M059J (cell line): ENCODE measurements at regions not wholly inside any gene's neighbourhood (a gene's known extent, or its start where the extent isn't known, plus 50 kb on each side); places are given as distances from the start of the nearest gene placed in this dataset.
A peak's percentile ranks its signal among the peaks of the same experiment; 100 is the strongest.

Source experiments
- DNase-seq: peaks from one replicate; pipeline ENCODE4 v3.0.0-alpha.2; 2012; ENCODE audit warnings: low read depth

DNA sequence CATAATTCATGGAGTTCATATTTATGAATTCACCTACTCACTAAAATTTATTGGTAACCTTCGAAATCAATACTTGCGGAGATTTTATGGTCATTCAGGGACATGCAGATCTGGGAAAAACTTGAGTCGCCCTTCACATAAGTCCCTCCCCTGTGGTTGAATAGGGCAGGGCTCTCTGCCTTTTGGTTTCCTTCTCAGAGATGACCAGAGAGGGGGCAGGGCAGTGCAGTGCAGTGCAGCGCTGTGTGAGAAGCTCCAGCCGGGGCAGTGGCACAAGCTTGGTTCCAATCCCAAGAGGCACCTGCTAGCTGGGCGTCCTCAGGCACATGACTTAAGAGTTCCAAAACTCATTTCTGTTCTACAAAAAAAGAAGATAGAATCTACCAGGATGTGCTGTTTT lies 274.4 kb upstream of the RAB6C start:
- no peak for DNase-seq

DNA sequence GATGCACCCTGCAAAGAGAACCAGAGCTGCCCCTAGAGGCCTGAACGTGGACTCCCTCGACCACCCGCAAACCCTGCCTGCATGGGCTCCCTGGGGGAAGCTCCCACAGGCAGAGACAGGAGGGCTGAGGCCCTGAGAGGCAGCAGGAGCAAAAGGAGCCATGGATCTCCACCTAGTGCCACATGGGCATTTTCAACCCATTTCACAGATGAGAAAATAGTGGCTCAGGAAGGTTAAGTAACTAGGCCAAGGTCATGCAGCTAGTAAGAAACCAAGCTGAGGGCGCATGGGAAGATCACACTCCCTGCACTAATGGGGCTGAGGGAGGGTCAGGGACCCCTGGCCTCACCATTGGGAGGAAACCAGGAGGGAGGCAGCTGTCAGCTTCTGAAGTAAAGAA lies 271.7 kb upstream of the RAB6C start:
- DNase-seq, result no peak

DNA sequence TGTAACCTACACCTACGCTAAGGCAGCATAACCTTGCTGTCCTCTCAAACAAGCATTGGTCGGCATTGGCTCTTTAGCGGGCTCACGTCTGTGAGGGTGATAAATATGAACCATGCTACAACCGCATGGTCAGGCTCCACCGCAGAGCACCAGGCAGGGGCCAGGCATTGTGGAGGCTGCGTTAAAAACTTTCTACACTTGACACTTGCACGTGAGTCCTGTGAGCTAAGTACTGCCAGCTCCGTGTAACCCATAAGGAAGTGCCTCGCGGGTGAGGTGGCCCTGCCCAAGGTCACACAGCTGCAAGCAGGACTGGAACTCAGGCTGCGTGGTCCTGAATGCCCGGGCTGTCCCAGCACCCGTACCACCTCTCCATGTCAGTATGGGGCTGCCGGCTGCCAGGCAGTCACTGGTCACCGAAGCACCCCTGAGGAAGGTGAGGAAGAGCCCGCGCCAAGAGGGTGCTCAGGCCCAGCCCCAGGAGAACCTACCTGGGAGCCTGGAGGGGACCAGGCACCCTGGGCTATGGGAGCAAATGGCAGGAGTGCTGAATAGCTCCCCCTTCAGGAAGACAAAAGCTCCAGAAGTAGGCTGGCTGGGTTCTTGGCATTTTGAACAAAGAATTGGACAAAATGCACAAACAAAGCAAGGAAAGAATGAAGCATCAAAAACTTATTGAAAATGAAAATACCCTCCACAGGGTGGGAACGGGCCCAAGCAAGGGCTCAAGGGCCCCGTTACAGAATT lies 271.1 kb upstream of the RAB6C start:
- no peak for DNase-seq

- DNase-seq, result no peak
These were observed 270.2 kb upstream of the RAB6C start for GRCh38 chr2:129709001-129709955.

DNA sequence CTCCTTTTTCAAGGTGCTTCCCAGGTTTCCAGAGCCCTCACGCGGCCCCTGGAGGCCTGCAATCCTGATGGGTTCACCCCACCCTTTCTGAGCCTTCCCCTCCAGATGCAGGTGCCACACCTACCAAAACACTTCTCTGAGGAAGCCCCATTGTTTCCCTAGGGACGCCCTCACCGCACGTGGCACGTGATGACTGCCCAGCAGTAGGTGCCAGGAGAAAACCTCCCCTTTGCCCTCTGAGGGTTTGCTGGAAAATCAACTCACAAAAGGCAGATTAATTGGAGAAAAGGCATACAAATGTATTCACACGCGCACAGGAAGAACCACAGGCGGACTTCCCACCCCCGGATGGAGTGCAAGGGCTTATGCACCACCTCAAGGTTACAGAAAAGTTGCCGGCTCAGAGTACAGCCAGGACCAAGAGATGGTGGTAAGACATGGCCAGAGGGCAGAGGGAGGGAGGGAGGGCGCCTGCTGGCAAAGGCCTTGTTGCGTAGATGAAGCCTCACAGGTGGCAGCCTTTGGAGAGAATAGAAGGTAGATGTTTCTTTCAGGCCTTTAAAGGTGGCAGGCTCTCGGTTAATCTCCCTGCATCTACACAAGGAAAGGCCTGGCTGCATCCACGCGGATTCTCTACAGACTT lies 269.4 kb upstream of the RAB6C start:
- DNase-seq, result no peak

DNA sequence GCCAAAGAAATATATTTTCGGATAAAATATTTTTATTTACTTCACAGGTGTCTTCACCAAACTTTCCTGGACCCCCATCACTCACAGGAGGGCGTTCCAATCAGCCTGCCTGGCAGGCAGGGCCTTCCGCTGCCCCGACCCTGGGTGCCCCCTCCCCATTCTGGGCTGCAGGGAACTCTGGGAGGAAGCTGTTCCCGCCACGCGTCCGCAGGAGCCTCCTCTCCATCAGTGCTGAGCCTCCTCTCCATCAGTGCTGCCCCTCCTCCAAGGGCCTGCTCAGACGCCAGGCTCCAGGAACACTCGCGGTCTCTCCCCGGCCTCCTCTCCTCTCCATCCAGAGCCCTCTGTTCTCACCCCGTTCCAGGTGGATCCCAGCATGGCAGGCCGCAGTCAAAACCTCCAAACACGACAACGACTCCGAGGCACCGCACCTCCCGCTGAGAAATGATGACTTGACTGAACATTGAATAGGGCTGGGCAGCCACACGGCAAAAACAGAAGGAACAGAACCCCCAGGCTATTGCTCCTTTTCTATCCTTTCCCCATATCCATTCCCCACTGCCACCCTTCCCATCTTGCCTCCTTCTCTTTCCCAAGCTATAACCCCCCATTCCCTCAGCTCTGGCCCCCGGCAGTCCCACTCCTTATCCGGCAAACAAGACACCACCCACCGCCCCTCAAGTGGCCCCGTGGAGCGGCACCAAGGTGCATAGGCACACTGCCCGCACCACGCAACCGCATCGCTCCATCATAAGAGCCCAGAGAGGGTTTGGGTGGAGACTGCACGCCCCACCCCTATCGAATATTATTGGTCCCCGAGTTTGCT lies 268.6 kb upstream of the RAB6C start:
- no peak for DNase-seq

- peak; percentile 1 for DNase-seq
These were observed 267.4 kb upstream of the RAB6C start for GRCh38 chr2:129711816-129712675.

- DNase-seq, result no peak
These were observed 266.8 kb upstream of the RAB6C start for GRCh38 chr2:129712676-129712985.

DNA sequence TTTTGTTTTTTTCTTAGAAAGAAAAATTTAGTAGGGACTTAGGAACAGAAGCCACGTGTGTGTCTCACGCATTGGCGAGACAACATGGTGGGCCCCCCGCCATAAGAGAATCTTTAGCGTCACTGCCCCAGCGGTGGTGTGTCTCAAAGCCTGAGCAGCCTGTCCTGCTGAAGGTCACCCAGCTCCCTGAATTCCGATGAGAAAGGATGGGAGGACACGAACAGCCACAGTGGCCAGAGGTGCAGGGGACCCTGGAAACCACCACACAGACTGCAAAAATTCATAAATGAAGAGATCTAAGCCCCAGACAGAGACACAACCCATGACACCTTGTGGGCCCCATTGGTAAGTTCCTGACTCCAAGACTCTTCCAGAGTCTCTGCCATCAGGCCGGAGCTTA lies 266.1 kb upstream of the RAB6C start:
- no peak for DNase-seq

- DNase-seq, result no peak
These were observed 262.5 kb upstream of the RAB6C start for GRCh38 chr2:129716781-129717559.

GRCh38 chr2:129717560-129718130 lies 261.8 kb upstream of the RAB6C start:
- no peak for DNase-seq

- DNase-seq, result no peak
These were observed 260.1 kb upstream of the RAB6C start for GRCh38 chr2:129719335-129719734.

DNA sequence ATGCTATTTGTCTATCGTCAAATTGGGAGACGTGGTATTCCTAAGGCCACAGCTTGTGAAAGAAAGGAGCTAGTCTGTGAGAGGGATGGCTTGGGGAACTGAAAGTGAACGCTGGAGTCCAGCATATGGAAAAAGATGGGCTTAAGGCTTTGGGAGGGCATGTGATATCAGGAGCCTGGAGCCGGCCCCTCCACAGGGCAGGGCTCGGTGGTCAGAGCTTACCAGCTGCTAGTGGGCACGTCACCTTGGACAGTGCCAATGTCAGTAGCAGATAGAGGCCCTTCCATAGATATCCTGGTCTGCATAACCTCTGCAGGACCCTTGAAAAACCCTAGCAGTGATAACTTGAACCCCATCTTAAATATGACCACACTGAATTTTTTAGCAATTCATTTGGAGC lies 259.1 kb upstream of the RAB6C start:
- DNase-seq, result no peak

- DNase-seq, result no peak
These were observed 258.7 kb upstream of the RAB6C start for GRCh38 chr2:129720761-129721160.

- DNase-seq, result no peak
These were observed 258.2 kb upstream of the RAB6C start for GRCh38 chr2:129721236-129721635.

- DNase-seq, result no peak
These were observed 257.6 kb upstream of the RAB6C start for GRCh38 chr2:129721846-129722245.

- DNase-seq, result no peak
These were observed 257.0 kb upstream of the RAB6C start for GRCh38 chr2:129722306-129723019.

DNA sequence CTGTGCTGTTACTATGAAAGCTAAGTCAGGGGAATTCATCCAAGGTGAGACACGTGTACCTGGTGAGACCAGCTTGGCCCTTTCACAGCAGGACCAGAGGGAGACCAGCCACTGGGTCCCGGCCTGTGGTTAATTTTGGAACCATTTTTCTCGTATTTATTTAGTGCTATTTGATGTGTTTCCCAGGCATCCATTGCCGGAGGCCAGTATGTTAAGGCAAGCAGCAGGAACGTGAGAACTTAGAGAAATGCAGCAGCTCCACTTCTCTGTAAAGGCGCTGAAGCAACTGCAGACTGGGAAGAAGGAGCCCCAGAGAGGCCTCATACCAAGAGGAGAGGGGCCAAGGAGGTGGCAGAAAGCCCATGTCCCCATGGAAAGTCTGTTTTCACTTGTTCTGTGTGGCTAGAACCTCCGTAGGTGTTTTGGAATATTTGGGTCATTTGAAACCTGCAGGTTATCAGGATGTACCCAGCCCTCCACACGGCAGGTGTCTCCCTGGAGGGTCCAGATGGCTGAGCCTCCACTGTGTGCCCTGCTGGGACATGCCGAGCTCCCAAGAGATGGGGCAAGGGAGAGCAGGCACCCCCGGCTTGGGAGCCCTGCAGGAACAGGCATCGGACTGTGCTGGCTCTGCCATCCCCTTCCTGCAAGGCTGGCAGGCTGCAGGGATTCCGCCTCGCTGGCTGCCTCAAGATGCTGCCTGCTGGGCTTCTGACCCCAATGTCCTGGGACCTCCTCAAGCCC lies 256.0 kb upstream of the RAB6C start:
- DNase-seq, result no peak
